ENCODE measurements at regions not wholly inside any gene's neighbourhood (a gene's known extent, or its start where the extent isn't known, plus 50 kb on each side); places are given as distances from the start of the nearest gene placed in this dataset.

DNA sequence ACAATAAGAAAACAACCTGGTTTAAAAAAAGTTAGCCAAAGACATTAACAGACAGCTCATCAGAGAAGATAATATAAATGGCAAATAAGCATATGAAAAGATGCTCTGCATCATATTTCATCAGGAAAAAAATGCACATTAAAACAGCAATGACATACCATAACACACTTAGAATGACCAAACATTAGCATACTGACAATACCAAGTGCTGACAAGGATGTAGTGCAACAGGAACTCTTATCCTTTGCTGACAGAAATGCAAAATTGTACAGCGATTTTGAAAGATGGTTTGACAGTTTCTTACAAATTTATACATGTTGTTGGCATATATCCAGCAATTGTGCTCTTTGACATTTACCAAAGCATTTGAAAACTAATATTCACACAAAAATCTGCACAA lies 573.0 kb downstream of the FSCB start:
- no peak for TF ChIP-seq EZH2phosphoT487 (IDR thresholded peaks at IDR 0.05; ENCODE audit: borderline replicate concordance, low read length)
- TF ChIP-seq, protein P1, sequence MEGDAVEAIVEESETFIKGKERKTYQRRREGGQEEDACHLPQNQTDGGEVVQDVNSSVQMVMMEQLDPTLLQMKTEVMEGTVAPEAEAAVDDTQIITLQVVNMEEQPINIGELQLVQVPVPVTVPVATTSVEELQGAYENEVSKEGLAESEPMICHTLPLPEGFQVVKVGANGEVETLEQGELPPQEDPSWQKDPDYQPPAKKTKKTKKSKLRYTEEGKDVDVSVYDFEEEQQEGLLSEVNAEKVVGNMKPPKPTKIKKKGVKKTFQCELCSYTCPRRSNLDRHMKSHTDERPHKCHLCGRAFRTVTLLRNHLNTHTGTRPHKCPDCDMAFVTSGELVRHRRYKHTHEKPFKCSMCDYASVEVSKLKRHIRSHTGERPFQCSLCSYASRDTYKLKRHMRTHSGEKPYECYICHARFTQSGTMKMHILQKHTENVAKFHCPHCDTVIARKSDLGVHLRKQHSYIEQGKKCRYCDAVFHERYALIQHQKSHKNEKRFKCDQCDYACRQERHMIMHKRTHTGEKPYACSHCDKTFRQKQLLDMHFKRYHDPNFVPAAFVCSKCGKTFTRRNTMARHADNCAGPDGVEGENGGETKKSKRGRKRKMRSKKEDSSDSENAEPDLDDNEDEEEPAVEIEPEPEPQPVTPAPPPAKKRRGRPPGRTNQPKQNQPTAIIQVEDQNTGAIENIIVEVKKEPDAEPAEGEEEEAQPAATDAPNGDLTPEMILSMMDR (IDR thresholded peaks at IDR 0.05; ENCODE audit: low read depth, low read length, poor library complexity, severe bottlenecking) = no peak
- Histone ChIP-seq H3K4me3 (ENCODE audit: low read length) (no peak overlapping the region), H3K27me3 (ENCODE audit: control insufficient read depth, low read length) (no peaks in the 10 kb centered on the region), H4K20me1 (ENCODE audit: control insufficient read depth, insufficient read depth, low read depth, low read length) (no peaks in the 10 kb centered on the region), H3K79me2 (ENCODE audit: control insufficient read depth, low read length) (no peaks in the 10 kb centered on the region), H3K4me2 (ENCODE audit: low read length) (no peak overlapping the region), H3K9me2 (replicated peaks; ENCODE audit: control insufficient read depth, low read length) (no peaks in the 10 kb centered on the region), H3F3A (ENCODE audit: control insufficient read depth, insufficient read depth) (no peaks in the 10 kb centered on the region), H3K9me3 (ENCODE audit: control insufficient read depth, insufficient read depth, low read length) (no peaks in the 10 kb centered on the region), H3K27ac (ENCODE audit: low read depth, low read length) (no peak overlapping the region), H3K4me1 (ENCODE audit: control insufficient read depth, low read length) (no peaks in the 10 kb centered on the region), H3K36me3 (ENCODE audit: control insufficient read depth, low read length) (no peaks in the 10 kb centered on the region)

DNA sequence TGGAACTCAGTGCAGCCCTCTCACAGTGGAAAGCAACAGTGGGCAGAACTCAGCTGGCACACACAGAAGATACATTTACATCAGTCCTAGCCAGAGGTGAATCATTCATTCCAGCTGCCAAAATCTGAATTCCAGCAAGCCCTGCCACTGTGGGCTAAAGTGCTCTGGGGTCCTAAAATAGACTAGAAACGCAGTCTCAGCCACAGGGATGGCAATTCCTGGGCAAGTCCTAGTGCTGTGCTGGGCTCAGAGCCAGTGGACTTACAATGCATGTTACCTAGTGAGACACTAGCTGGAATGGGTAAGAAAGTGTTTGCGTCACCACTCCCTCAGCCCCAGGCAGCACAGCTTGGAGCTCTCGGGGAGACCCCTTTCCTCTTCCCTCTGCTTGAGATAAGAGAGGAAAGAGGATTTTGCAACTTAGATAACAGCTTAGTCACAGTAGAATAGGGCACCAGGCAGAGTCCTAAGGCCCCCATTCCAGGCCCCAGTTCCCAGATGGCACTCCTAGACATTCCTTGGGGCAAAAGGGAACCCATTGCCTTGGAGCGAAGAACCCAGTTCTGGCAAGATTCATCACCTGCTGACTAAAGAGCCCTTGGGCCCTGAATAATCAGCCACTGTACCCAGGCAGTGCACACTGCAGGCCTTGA lies 592.9 kb downstream of the FSCB start:
- H3K9me2 ChIP-seq (replicated peaks; ENCODE audit: control insufficient read depth, low read length) = no peaks in the 10 kb centered on the region
- no peaks in the 10 kb centered on the region for H3K4me1 ChIP-seq (ENCODE audit: control insufficient read depth, low read length)
- H3K36me3 ChIP-seq (ENCODE audit: control insufficient read depth, low read length) = no peaks in the 10 kb centered on the region
- no peaks in the 10 kb centered on the region for H4K20me1 ChIP-seq (ENCODE audit: control insufficient read depth, insufficient read depth, low read depth, low read length)
- H3K9me3 ChIP-seq (ENCODE audit: control insufficient read depth, insufficient read depth, low read length) = no peaks in the 10 kb centered on the region
- H3K27me3 ChIP-seq (ENCODE audit: control insufficient read depth, low read length) = no peaks in the 10 kb centered on the region
- no peak overlapping the region for H3K27ac ChIP-seq (ENCODE audit: low read depth, low read length)
- TF ChIP-seq EZH2phosphoT487 (IDR thresholded peaks at IDR 0.05; ENCODE audit: borderline replicate concordance, low read length) = no peak
- TF ChIP-seq, protein P1 (IDR thresholded peaks at IDR 0.05; ENCODE audit: low read depth, low read length, poor library complexity, severe bottlenecking) = no peak
- H3K4me3 ChIP-seq (ENCODE audit: low read length) = no peak overlapping the region
- H3F3A ChIP-seq (ENCODE audit: control insufficient read depth, insufficient read depth) = no peaks in the 10 kb centered on the region
- H3K79me2 ChIP-seq (ENCODE audit: control insufficient read depth, low read length) = no peaks in the 10 kb centered on the region
- H3K4me2 ChIP-seq (ENCODE audit: low read length) = no peak overlapping the region

DNA sequence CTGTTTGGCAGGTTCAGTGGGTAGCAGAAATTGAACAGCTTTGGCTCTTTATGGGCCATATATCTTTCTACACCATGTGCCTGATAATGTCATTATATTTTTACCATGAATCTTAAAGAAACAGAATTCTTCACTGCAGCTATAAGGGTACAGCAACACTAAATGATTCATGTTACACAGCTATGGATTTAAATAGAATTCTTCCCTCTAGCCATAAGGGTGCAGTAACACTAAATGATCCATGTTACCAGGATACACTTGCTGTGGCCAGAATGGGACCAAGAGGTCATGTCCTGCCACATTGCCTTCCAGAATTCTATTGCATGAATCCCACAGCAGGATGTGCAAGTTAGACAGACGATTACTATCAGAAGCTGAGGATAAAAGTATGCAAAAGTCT lies 603.9 kb downstream of the FSCB start:
- H3K4me3 ChIP-seq (ENCODE audit: low read length) = no peak overlapping the region
- no peaks in the 10 kb centered on the region for H3K79me2 ChIP-seq (ENCODE audit: control insufficient read depth, low read length)
- H4K20me1 ChIP-seq (ENCODE audit: control insufficient read depth, insufficient read depth, low read depth, low read length) = no peaks in the 10 kb centered on the region
- no peak for TF ChIP-seq EZH2phosphoT487 (IDR thresholded peaks at IDR 0.05; ENCODE audit: borderline replicate concordance, low read length)
- TF ChIP-seq, protein P1 (IDR thresholded peaks at IDR 0.05; ENCODE audit: low read depth, low read length, poor library complexity, severe bottlenecking) = no peak
- no peaks in the 10 kb centered on the region for H3K27me3 ChIP-seq (ENCODE audit: control insufficient read depth, low read length)
- H3K27ac ChIP-seq (ENCODE audit: low read depth, low read length) = no peak overlapping the region
- H3K9me3 ChIP-seq (ENCODE audit: control insufficient read depth, insufficient read depth, low read length) = no peaks in the 10 kb centered on the region
- no peaks in the 10 kb centered on the region for H3K4me1 ChIP-seq (ENCODE audit: control insufficient read depth, low read length)
- H3K9me2 ChIP-seq (replicated peaks; ENCODE audit: control insufficient read depth, low read length) = no peaks in the 10 kb centered on the region
- no peaks in the 10 kb centered on the region for H3F3A ChIP-seq (ENCODE audit: control insufficient read depth, insufficient read depth)
- no peak overlapping the region for H3K4me2 ChIP-seq (ENCODE audit: low read length)
- H3K36me3 ChIP-seq (ENCODE audit: control insufficient read depth, low read length) = no peaks in the 10 kb centered on the region
